Activated naive CD8-positive, alpha-beta T cell treated with anti-CD3 and anti-CD28 coated beads, Interleukin-2, amount 10 ng/mL, durations not matched to agents 7 days and 5 days (primary cell): ENCODE measurements at regions not wholly inside any gene's neighbourhood (a gene's known extent, or its start where the extent isn't known, plus 50 kb on each side); places are given as distances from the start of the nearest gene placed in this dataset.

ENCODE experiments used
- ATAC-seq: fragments of 150-1000 bp; cut with Tn5 transposase; one replicate; pipeline ENCODE4 v1.10.0; 2021; ENCODE audit warnings: low read depth, moderate library complexity
- POLR2A ChIA-PET: fragments of 350-600 bp; sonication (Branson Sonifier 250); formaldehyde crosslinking; loops from one replicate; lab custom pipeline; 2021; ENCODE audit warnings: antibody characterized with exemption; lab: Charles Lee
- DNase-seq: peaks from one replicate; pipeline ENCODE4 v3.0.0; 2021
- H3K27ac Mint-ChIP-seq: one replicate; pipeline ENCODE4 v1.8.0; 2022; ENCODE audit warnings: mild to moderate bottlenecking, mixed read lengths
- H3K27me3 Mint-ChIP-seq: one replicate; pipeline ENCODE4 v1.8.0; 2022; ENCODE audit warnings: mild to moderate bottlenecking, moderate library complexity, mixed read lengths
- H3K36me3 Mint-ChIP-seq: one replicate; pipeline ENCODE4 v1.8.0; 2021; ENCODE audit warnings: mild to moderate bottlenecking, mixed read lengths
- H3K4me1 Mint-ChIP-seq: one replicate; pipeline ENCODE4 v1.8.0; 2021; ENCODE audit warnings: mixed read lengths
- H3K4me3 Mint-ChIP-seq: one replicate; pipeline ENCODE4 v1.8.0; 2022; ENCODE audit warnings: mild to moderate bottlenecking, moderate library complexity, mixed read lengths
- H3K9me3 Mint-ChIP-seq: one replicate; pipeline ENCODE4 v1.8.0; 2021; ENCODE audit warnings: mixed read lengths

DNA sequence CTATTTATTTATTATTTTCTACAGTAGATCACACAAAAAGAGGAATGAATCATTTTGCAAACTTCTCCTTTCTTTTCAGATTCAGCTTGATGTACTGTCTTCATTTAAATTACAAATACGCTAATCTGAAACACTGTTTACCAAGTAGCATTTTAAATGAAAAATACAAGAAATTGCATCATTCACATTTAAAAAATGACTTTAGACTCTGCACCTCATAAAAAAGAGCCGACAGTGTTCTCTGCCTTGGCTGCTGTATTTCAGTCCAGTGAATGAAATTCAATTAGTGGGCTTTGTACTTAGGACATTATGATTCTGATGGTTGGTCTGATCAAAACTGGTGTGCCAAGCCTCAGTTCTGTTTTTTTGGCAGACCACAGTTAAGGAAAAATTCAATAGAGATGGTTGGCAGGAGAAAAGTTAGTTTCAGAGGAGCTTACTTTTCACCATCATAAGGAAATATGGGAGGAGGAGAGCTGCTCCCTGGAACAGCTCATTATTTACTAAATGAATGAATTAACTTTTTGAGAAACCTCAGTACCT is 222.4 kb upstream of the ESRRG start:
- no peak for ATAC-seq
- no peak for DNase-seq
- POLR2A ChIA-PET = no interaction called here
- Mint-ChIP-seq H3K9me3 (no peaks in the 10 kb centered on the region), H3K4me1 (no peaks in the 10 kb centered on the region), H3K36me3 (no peaks in the 10 kb centered on the region), H3K27ac (no peak overlapping the region), H3K27me3 (no peaks in the 10 kb centered on the region), H3K4me3 (no peak overlapping the region)

DNA sequence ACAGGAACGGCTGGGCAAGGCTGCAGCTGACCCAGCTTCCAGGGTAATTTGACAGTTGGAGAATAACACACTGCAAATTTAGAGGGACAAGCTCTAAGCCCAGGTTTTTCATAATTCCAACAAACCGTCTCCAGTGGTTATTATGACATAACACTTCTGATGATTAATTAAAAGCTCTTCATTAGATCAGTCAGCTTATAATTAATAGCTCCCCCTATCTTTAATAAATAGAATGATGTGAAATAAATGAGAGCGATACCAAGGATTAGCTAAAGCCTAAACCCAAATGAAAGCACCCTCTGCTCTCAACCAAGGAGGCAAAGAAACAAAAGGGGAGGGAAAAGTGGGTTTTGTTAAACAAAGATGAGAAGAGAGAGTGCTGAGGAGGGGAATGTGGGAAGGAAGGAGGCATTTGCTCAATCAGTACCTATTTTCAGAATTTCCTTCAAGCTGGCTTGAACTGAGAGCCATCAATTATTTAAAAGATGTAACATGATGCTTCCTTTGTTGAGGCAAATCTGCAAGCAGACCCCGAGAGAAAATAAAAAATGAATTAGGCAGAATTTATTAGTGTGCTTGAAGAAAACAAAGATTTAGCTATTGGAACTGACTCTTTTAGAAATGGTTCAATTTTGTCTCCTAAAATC is 221.8 kb upstream of the ESRRG start:
- POLR2A ChIA-PET = no interaction called here
- ATAC-seq (no peak), DNase-seq (no peak)
- no peaks in the 10 kb centered on the region for H3K9me3 Mint-ChIP-seq
- no peak overlapping the region for H3K27ac Mint-ChIP-seq
- H3K4me1 Mint-ChIP-seq = no peaks in the 10 kb centered on the region
- H3K4me3 Mint-ChIP-seq = no peak overlapping the region
- H3K27me3 Mint-ChIP-seq = no peaks in the 10 kb centered on the region
- H3K36me3 Mint-ChIP-seq = no peaks in the 10 kb centered on the region

DNA sequence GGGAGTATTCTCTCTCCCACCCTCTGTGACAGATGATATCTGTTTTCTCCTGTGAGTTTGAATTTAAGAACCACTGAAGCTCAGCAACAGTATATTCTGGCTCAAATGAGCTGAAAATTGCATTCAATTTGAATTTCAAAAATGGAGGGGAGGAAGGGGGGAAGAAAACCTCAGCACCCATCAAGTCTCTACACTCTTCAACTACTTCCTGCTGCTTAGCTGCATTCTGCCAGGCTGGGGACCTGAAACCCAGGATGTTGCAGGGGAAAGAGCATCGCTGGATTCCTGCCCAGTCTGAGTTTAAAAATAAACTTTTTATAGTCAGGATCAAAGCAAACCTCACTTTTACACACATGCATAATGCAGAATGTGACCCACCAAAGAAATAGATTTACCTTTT is 214.3 kb upstream of the ESRRG start:
- no peak for DNase-seq

DNA sequence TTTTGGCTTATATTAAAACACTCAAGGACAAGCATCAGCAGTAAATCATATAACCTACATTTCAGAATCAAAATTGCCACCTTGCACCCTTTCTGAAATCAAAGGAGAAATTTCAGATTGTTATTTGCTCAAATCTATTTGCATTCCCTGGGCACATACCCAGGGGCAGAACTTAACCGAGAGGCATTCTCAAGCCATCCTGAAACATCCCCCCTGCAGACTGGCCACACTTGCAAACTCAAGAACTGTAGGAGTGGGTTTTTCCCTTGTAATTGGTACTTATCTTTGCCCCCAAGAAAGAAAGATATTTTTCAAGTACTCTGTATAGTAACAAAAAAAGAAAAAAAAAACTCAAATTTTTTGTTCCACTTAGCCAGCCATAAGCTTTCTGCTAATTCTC is 213.6 kb upstream of the ESRRG start:
- ATAC-seq (no peak), DNase-seq (no peak)
- Mint-ChIP-seq H3K4me1 (no peaks in the 10 kb centered on the region), H3K4me3 (no peak overlapping the region), H3K27ac (no peak overlapping the region), H3K36me3 (no peaks in the 10 kb centered on the region), H3K27me3 (no peaks in the 10 kb centered on the region), H3K9me3 (no peaks in the 10 kb centered on the region)
- POLR2A ChIA-PET = no interaction called here

More for the DNA sequence above, 214.3 kb upstream of the ESRRG start:
- Mint-ChIP-seq H3K4me1 (no peaks in the 10 kb centered on the region), H3K4me3 (no peak overlapping the region), H3K9me3 (no peaks in the 10 kb centered on the region), H3K36me3 (no peaks in the 10 kb centered on the region), H3K27ac (no peak overlapping the region), H3K27me3 (no peaks in the 10 kb centered on the region)
- POLR2A ChIA-PET = no interaction called here
- ATAC-seq = no peak

DNA sequence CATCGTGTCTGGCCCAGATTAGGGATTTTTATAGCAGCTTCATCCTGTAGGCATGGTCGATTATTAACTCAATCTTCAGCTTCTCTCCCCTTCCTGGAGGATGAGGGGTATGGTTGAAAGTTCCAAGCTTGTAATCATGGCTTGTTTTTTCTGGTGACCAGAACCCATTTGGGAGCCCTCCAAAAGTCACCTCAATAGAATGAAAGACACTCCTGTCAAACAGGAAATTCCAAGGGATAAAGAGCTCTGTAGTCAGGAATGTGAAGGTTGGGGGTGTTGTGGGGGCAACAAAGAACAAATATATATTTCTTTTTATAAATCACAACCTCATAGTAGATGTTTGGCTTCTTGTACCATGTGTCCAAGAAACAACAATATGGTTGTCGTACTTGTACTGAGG is 212.7 kb upstream of the ESRRG start:
- no peak for DNase-seq
- H3K36me3 Mint-ChIP-seq = no peaks in the 10 kb centered on the region
- no peaks in the 10 kb centered on the region for H3K27me3 Mint-ChIP-seq
- H3K9me3 Mint-ChIP-seq = no peaks in the 10 kb centered on the region
- no peaks in the 10 kb centered on the region for H3K4me1 Mint-ChIP-seq
- no peak for ATAC-seq
- no peak overlapping the region for H3K4me3 Mint-ChIP-seq
- H3K27ac Mint-ChIP-seq = no peak overlapping the region
- POLR2A ChIA-PET = no interaction called here

DNA sequence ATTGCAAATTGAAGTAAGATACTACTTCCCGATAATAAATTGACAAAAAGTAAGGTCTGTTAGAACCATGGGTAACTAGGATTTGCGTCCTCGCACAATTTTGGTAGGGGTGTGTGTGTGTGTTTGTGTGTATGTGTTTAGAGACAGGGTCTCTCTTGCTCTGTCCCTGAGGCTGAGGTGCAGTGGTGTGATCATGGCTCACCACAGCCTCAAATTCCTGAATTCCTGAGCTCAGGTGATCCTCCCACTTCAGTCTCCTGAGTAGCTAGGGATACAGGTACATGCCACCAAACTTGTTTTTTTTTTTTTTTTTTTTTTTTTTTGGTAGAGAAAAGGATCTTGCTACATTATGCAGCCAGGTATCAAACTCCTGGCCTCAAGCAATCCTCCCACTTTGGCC is 209.2 kb upstream of the ESRRG start:
- no peak for ATAC-seq
- H3K4me3 Mint-ChIP-seq = no peak overlapping the region

DNA sequence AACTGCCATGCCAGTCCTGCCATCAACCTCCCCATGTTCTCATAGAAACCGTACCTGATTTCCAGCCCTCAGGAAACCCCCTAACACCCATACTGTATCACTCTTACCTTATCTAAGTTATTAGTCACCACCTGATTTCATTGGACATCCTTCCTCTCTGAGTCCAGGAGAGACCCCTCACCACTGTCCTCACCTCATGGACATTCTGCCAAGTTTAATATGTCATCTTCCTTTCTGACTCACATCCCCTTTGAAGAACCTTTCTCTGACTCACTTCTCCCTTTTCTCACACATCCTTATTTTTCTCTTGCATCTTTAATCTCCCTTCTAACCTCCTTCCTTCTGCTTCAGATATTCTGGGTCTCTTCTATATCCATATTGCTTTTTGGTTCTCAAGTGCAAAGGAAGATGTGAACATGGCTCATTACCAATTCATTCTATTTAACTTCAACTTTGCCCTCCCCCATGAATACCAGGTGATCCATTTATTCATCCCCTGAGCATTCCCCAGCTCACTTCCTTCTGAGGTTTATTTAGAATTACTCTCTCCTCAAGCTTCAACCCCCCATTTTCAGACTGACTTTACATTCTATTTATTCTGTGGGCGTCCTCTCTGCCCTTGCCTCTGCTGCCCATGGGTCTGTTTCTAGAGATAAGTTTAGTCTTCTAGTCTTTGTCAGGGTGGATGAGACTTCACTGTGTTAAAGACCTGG is 206.8 kb upstream of the ESRRG start:
- Mint-ChIP-seq H3K4me1 (no peaks in the 10 kb centered on the region), H3K9me3 (peaks cover 2% of the 10 kb centered on the region), H3K36me3 (no peaks in the 10 kb centered on the region), H3K27ac (no peak overlapping the region), H3K27me3 (no peaks in the 10 kb centered on the region), H3K4me3 (no peak overlapping the region)
- no peak for ATAC-seq
- POLR2A ChIA-PET = no interaction called here
- DNase-seq = no peak

More for the DNA sequence above, 209.2 kb upstream of the ESRRG start:
- Mint-ChIP-seq H3K36me3 (no peaks in the 10 kb centered on the region), H3K9me3 (no peaks in the 10 kb centered on the region), H3K27ac (no peak overlapping the region), H3K4me1 (no peaks in the 10 kb centered on the region), H3K27me3 (no peaks in the 10 kb centered on the region)
- POLR2A ChIA-PET = no interaction called here
- no peak for DNase-seq

DNA sequence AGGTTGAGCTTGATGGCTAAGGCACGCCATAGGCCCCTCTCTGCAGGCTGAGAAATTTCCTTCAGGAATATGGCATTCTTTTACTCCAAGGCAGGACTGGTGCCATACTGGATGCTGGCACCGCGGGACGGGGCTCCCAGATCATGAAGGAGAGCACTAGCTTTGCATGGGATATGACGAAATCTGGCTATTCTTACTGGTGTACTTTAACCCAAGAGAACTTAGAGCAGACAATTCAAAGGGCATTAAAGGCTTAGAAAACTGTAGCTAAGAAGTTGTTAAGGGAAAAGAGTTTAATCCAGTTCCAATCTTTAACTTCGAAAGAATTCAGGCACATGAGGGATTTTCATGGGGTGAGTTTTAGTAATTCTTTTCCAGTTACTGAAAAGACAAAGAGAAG is 204.4 kb upstream of the ESRRG start:
- POLR2A ChIA-PET = no interaction called here

DNA sequence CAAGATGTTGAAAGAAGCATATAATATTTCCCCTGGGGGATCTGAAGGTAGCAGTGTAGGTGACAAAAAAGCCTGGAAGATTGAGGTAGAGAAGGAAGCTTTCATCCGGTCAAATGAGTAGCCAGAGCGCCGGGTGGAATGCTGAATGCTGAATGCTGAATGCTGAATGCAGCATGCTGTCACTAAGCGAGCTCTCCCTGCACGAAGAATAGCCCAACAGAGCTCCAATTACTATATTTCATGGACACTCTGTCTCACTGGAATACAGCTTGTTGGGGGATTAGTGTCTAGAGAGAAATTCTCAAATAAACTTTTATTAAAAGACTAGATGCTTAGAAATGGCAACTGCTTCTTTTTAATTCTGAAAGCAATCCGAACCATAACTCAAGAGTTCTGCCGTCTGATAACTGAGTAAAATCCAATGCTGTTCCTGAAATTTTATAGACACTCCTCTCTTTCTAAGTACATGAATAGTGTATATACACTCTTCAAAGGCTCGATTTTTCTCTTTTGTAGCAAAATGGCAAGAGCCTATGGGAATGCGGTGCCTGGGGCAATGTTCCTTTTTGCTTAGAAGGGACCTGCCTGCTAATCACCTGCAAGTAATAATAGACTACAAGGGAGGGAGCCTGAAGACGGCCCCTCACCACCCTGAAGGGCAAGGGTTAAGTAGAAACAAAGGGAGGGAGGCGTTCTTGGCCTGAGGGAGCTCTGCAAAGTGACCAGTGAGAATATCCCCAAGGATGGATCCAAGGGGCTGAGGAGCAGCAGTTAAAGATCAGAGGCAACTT is 203.7 kb upstream of the ESRRG start:
- Mint-ChIP-seq H3K4me3 (no peak overlapping the region), H3K27me3 (no peaks in the 10 kb centered on the region), H3K36me3 (no peaks in the 10 kb centered on the region), H3K9me3 (peaks cover 2% of the 10 kb centered on the region), H3K27ac (no peak overlapping the region), H3K4me1 (no peaks in the 10 kb centered on the region)
- ATAC-seq (no peak), DNase-seq (no peak)
- POLR2A ChIA-PET = no interaction called here

More for the DNA sequence above, 204.4 kb upstream of the ESRRG start:
- DNase-seq = no peak
- H3K9me3 Mint-ChIP-seq = peaks cover 2% of the 10 kb centered on the region
- no peak overlapping the region for H3K27ac Mint-ChIP-seq
- H3K27me3 Mint-ChIP-seq = no peaks in the 10 kb centered on the region
- no peaks in the 10 kb centered on the region for H3K36me3 Mint-ChIP-seq
- H3K4me1 Mint-ChIP-seq = no peaks in the 10 kb centered on the region
- H3K4me3 Mint-ChIP-seq = no peak overlapping the region
- no peak for ATAC-seq

DNA sequence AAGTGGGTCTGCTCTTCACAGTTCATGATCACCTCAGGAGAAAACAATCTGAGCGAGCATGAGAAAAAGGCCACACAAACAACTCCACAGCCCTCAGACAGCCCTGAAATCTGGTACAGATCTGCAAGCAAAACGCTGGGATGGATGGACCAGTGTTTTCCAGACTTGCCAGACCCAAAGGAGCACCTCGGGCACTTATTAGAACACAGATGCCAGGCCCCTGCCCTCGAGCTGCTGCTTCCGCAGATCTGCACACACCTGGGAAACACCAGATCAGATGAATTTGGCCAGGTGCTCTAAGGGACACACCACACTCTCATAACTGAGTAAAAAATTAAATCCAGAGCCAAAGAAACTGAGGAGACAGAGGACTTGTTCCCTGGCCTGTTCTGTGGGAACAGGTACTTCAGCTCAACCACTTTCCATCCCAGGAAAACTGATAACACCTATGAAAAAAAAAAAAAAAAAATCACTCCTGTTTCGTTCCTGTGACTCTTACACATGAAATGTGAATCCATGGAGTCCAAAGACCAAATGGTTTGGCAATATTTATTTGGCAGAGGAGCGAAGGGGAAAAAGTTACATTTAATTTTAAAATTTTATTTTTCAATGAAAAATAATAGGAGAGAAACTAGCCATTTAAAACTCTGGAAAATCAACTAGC is 202.9 kb upstream of the ESRRG start:
- Mint-ChIP-seq H3K9me3 (peaks cover 2% of the 10 kb centered on the region), H3K36me3 (no peaks in the 10 kb centered on the region)

DNA sequence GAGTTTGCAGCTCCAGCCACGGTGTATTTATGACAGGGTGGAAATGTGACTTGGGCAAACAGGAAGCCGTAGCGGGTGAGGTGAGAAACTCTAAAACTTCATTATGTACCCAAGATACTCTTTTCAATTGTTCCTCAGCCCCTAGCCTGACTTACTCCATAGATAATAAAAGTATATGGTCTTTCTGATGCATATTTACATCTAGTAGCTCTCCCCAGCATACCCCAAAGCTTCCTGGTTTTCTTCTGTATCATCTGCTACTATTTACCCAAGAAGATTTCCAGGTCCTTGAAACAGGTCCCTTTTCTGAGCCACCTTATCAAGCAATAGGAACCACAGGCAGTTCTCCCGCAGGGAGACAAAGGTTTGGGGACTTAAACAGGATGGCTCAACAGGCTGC is 201.5 kb upstream of the ESRRG start:
- no peaks in the 10 kb centered on the region for H3K36me3 Mint-ChIP-seq
- no peaks in the 10 kb centered on the region for H3K27me3 Mint-ChIP-seq
- H3K4me3 Mint-ChIP-seq = no peak overlapping the region
- ATAC-seq (no peak), DNase-seq (no peak)
- H3K4me1 Mint-ChIP-seq = no peaks in the 10 kb centered on the region
- no peak overlapping the region for H3K27ac Mint-ChIP-seq
- POLR2A ChIA-PET = no interaction called here
- H3K9me3 Mint-ChIP-seq = peaks cover 2% of the 10 kb centered on the region

More for the DNA sequence above, 202.9 kb upstream of the ESRRG start:
- Mint-ChIP-seq H3K4me1 (no peaks in the 10 kb centered on the region), H3K4me3 (no peak overlapping the region), H3K27me3 (no peaks in the 10 kb centered on the region), H3K27ac (no peak overlapping the region)
- POLR2A ChIA-PET = no interaction called here
- no peak for ATAC-seq
- no peak for DNase-seq

DNA sequence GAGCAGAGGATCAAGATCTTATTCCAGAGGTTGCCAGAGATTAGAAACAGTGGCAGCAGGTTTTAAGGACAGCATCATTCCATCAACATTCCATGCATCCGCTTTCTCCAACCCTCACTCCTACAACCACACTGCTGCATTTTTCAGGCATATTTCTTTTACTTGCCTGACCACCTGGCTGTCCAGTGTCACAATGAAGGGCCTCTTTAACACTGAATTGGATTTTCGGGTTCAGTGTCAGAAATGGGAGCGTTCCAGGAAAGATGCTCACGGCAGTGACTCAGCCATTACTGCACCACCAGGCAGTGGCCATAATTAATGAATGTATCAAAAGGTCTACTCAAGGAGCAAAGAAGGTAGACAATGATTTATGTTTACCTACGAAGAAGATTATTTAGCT is 200.4 kb upstream of the ESRRG start:
- Mint-ChIP-seq H3K27me3 (no peaks in the 10 kb centered on the region), H3K4me3 (no peak overlapping the region), H3K9me3 (peaks cover 2% of the 10 kb centered on the region), H3K27ac (no peak overlapping the region), H3K4me1 (no peaks in the 10 kb centered on the region), H3K36me3 (no peaks in the 10 kb centered on the region)
- no peak for DNase-seq
- ATAC-seq = no peak
- POLR2A ChIA-PET = no interaction called here

DNA sequence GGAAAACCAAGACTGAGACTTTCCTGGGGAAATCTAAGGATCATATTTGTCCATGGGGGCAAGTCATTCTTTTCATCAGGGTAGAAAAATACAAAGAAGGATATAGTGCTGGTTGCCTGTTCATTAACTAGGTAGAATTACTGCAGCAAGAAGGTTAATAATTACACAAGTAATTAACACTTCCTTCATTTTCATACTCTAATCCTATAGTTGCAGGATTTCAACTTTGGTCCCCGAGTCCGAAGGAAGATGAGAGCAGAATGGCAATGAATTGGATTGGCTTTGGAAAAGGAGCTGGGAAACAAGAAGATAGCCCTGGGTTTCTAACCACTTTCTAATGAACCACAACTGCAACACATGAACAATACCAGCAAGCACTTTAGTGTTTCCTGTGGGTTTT is 199.2 kb upstream of the ESRRG start:
- no peak overlapping the region for H3K27ac Mint-ChIP-seq
- no peak overlapping the region for H3K4me3 Mint-ChIP-seq
- no peaks in the 10 kb centered on the region for H3K27me3 Mint-ChIP-seq
- DNase-seq (no peak), ATAC-seq (no peak)
- POLR2A ChIA-PET = no interaction called here
- peaks cover 2% of the 10 kb centered on the region for H3K9me3 Mint-ChIP-seq
- no peaks in the 10 kb centered on the region for H3K36me3 Mint-ChIP-seq
- no peaks in the 10 kb centered on the region for H3K4me1 Mint-ChIP-seq
